GM21786 (cell line): ENCODE measurements at regions not wholly inside any gene's neighbourhood (a gene's known extent, or its start where the extent isn't known, plus 50 kb on each side); places are given as distances from the start of the nearest gene placed in this dataset.

ENCODE experiments used
- ATAC-seq: cut with Tn5 transposase; IDR thresholded peaks from one replicate; pipeline ENCODE4 v1.9.1; 2021; ENCODE audit not compliant: unreplicated experiment

GRCh38 chr5:120738568-120738967, 274.5 kb downstream of the PRR16 start:
- no peak for ATAC-seq

GRCh38 chr5:120740989-120741388, 276.9 kb downstream of the PRR16 start:
- no peak for ATAC-seq

- ATAC-seq = no peak
These were observed 284.4 kb downstream of the PRR16 start for GRCh38 chr5:120748474-120748873.

GRCh38 chr5:120749737-120750136, 285.6 kb downstream of the PRR16 start:
- ATAC-seq = no peak

GRCh38 chr5:120759587-120759986, 295.5 kb downstream of the PRR16 start:
- no peak for ATAC-seq

- no peak for ATAC-seq
These were observed 297.9 kb downstream of the PRR16 start for GRCh38 chr5:120761986-120762385.

GRCh38 chr5:120765189-120765588, 301.1 kb downstream of the PRR16 start:
- ATAC-seq = no peak

GRCh38 chr5:120767178-120767820, 303.2 kb downstream of the PRR16 start:
- ATAC-seq = no peak

- ATAC-seq = no peak
These were observed 305.3 kb downstream of the PRR16 start for GRCh38 chr5:120769312-120769872.

GRCh38 chr5:120771202-120771601, 307.1 kb downstream of the PRR16 start:
- ATAC-seq = no peak

- no peak for ATAC-seq
These were observed 314.7 kb downstream of the PRR16 start for GRCh38 chr5:120778491-120779484.

GRCh38 chr5:120779674-120780073, 315.6 kb downstream of the PRR16 start:
- no peak for ATAC-seq

- ATAC-seq = no peak
These were observed 324.4 kb downstream of the PRR16 start for GRCh38 chr5:120788481-120788880.

GRCh38 chr5:120789918-120790317, 325.8 kb downstream of the PRR16 start:
- ATAC-seq = no peak

GRCh38 chr5:120790339-120790738, 326.2 kb downstream of the PRR16 start:
- no peak for ATAC-seq

GRCh38 chr5:120792477-120792876, 328.4 kb downstream of the PRR16 start:
- ATAC-seq = no peak

- no peak for ATAC-seq
These were observed 330.0 kb downstream of the PRR16 start for GRCh38 chr5:120794121-120794520.

GRCh38 chr5:120803282-120803681, 339.2 kb downstream of the PRR16 start:
- no peak for ATAC-seq

- ATAC-seq = no peak
These were observed 341.0 kb downstream of the PRR16 start for GRCh38 chr5:120805131-120805530.

- no peak for ATAC-seq
These were observed 342.1 kb downstream of the PRR16 start for GRCh38 chr5:120806202-120806601.

GRCh38 chr5:120808135-120808534, 344.0 kb downstream of the PRR16 start:
- ATAC-seq = no peak

- ATAC-seq = no peak
These were observed 344.5 kb downstream of the PRR16 start for GRCh38 chr5:120808606-120809005.
